ENCODE measurements at regions not wholly inside any gene's neighbourhood (a gene's known extent, or its start where the extent isn't known, plus 50 kb on each side); places are given as distances from the start of the nearest gene placed in this dataset.

DNA sequence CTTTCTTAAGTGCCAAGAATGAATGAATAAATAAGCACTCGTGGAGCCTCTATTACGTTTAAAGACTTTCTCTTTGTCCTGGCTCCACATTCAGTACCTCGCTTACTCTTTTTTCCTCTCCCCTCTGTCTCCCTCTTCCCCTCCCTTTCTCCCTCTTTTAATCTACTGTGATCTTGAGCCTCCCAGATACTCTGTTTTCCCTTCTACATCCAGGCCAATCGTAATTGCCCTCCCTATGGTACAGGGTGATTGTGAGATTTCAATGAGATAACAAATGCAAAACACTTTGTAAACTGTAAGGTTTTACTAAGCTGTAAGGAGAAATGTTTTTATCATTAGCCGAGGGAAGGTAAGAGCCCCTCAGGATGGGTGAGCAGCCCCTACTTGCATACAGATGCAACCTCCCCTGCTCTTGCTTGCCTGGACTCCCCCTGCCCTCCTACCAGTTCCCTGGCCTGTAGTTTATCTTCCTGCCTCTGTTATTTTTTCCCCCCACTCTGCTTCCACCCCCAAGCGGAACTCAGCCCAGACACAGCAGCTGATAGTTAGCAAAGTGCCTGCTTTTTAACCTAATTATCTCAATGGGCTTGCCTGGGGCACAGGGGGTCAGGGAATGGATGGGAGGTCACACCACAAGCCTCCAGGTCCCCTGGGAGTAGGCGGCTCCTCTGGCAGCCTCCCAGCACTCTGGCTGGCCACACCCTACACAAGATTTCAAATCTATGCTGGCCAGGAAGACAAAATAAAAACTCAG lies 76.9 kb upstream of the CADM1 start:
- Histone ChIP-seq H3K4me1 (ENCODE audit: control insufficient read depth, low read length) (no peaks in the 10 kb centered on the region), H3K9me3 (ENCODE audit: control insufficient read depth, insufficient read depth, low read length) (no peaks in the 10 kb centered on the region)

DNA sequence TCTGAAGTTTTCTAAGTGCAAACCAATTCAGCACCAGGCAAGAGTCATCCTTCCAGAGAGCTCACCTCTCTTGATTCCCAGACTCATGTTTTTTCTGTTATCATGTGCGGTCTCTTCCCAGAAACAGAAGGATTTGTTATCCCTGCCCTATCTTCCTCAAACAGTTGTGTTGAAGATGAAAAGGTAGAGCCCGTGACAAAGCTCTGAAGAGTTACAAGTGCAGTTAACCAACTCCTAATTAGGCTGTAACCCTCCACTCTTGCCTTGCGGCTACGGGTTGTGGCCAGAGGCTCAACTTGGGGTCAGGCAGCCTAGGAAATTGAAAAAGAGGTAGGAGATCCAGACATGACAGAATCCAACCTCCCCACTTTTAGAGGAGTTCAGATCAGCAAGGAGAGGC lies 76.2 kb upstream of the CADM1 start:
- no peak overlapping the region for H3K4me2 ChIP-seq (ENCODE audit: low read length)
- no peaks in the 10 kb centered on the region for H3K36me3 ChIP-seq (ENCODE audit: control insufficient read depth, low read length)
- no peak overlapping the region for H3K27ac ChIP-seq (ENCODE audit: low read depth, low read length)
- H3K27me3 ChIP-seq (ENCODE audit: control insufficient read depth, low read length): no peaks in the 10 kb centered on the region
- H3K79me2 ChIP-seq (ENCODE audit: control insufficient read depth, low read length): no peaks in the 10 kb centered on the region
- no peaks in the 10 kb centered on the region for H3K9me3 ChIP-seq (ENCODE audit: control insufficient read depth, insufficient read depth, low read length)
- H3F3A ChIP-seq (ENCODE audit: control insufficient read depth, insufficient read depth): no peaks in the 10 kb centered on the region
- TF ChIP-seq CTCF (IDR thresholded peaks at IDR 0.05; ENCODE audit: low read depth, low read length, poor library complexity, severe bottlenecking): no peak
- no peaks in the 10 kb centered on the region for H4K20me1 ChIP-seq (ENCODE audit: control insufficient read depth, insufficient read depth, low read depth, low read length)
- H3K4me1 ChIP-seq (ENCODE audit: control insufficient read depth, low read length): no peaks in the 10 kb centered on the region
- H3K4me3 ChIP-seq (ENCODE audit: low read length): no peak overlapping the region
- no peaks in the 10 kb centered on the region for H3K9me2 ChIP-seq (replicated peaks; ENCODE audit: control insufficient read depth, low read length)

More for the DNA sequence above, 76.9 kb upstream of the CADM1 start:
- H3K27me3 ChIP-seq (ENCODE audit: control insufficient read depth, low read length): no peaks in the 10 kb centered on the region
- no peaks in the 10 kb centered on the region for H4K20me1 ChIP-seq (ENCODE audit: control insufficient read depth, insufficient read depth, low read depth, low read length)
- H3K4me3 ChIP-seq (ENCODE audit: low read length): no peak overlapping the region
- TF ChIP-seq EZH2phosphoT487 (IDR thresholded peaks at IDR 0.05; ENCODE audit: borderline replicate concordance, low read length) (no peak), CTCF (IDR thresholded peaks at IDR 0.05; ENCODE audit: low read depth, low read length, poor library complexity, severe bottlenecking) (no peak)
- no peak overlapping the region for H3K4me2 ChIP-seq (ENCODE audit: low read length)
- no peak overlapping the region for H3K27ac ChIP-seq (ENCODE audit: low read depth, low read length)
- H3F3A ChIP-seq (ENCODE audit: control insufficient read depth, insufficient read depth): no peaks in the 10 kb centered on the region
- no peaks in the 10 kb centered on the region for H3K36me3 ChIP-seq (ENCODE audit: control insufficient read depth, low read length)
- H3K79me2 ChIP-seq (ENCODE audit: control insufficient read depth, low read length): no peaks in the 10 kb centered on the region
- H3K9me2 ChIP-seq (replicated peaks; ENCODE audit: control insufficient read depth, low read length): no peaks in the 10 kb centered on the region

DNA sequence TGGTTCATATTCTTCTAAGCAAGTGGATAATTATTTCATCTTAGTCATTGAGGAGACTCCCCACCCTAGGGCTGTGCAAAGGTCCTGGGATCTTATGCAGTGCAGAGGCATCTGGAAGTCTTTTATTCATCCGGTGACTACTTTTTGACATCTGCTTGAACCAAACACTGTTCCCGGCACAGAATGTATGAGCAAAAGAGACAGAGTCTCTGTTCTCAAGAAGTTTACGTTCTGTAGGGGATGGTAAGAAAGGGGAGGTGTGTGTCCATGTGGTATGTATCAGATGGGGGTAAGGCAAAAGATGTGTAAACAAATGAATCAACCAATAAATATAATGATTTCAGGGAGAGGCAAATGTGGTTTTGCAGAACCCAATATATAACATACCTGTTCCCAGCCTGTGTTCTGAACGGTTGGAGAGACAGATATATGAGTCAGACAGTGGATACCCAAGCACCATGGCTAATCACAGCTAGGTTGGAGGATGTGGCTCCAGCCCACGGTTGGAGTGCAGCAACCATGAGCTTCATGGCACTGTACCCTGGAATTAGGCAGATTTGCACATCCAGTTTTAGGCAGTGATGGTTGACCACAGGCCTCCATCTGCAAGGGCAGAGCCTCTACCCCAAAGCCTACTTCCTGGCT lies 75.1 kb upstream of the CADM1 start:
- H3K4me1 ChIP-seq (ENCODE audit: control insufficient read depth, low read length): no peaks in the 10 kb centered on the region
- no peaks in the 10 kb centered on the region for H3K27me3 ChIP-seq (ENCODE audit: control insufficient read depth, low read length)
- no peaks in the 10 kb centered on the region for H3K9me2 ChIP-seq (replicated peaks; ENCODE audit: control insufficient read depth, low read length)
- no peak overlapping the region for H3K27ac ChIP-seq (ENCODE audit: low read depth, low read length)
- H3F3A ChIP-seq (ENCODE audit: control insufficient read depth, insufficient read depth): no peaks in the 10 kb centered on the region
- H4K20me1 ChIP-seq (ENCODE audit: control insufficient read depth, insufficient read depth, low read depth, low read length): no peaks in the 10 kb centered on the region
- no peaks in the 10 kb centered on the region for H3K79me2 ChIP-seq (ENCODE audit: control insufficient read depth, low read length)
- TF ChIP-seq CTCF (IDR thresholded peaks at IDR 0.05; ENCODE audit: low read depth, low read length, poor library complexity, severe bottlenecking) (no peak), EZH2phosphoT487 (IDR thresholded peaks at IDR 0.05; ENCODE audit: borderline replicate concordance, low read length) (no peak)
- H3K36me3 ChIP-seq (ENCODE audit: control insufficient read depth, low read length): no peaks in the 10 kb centered on the region
- no peak overlapping the region for H3K4me3 ChIP-seq (ENCODE audit: low read length)
- no peak overlapping the region for H3K4me2 ChIP-seq (ENCODE audit: low read length)
- no peaks in the 10 kb centered on the region for H3K9me3 ChIP-seq (ENCODE audit: control insufficient read depth, insufficient read depth, low read length)

All from DOHH2 (cell line).